CD4-positive, alpha-beta T cell treated with Interleukin-6 for 4 hours (primary cell): ENCODE measurements at regions not wholly inside any gene's neighbourhood (a gene's known extent, or its start where the extent isn't known, plus 50 kb on each side); places are given as distances from the start of the nearest gene placed in this dataset.
"Not testable (repeated sequence)": the region's sequence is repeated elsewhere in the genome, so short reads cannot be mapped to it uniquely, and the experiment has no call there.

Source experiments
- DNase-seq: peaks from one replicate; pipeline ENCODE4 v3.0.0-alpha.2; 2020; ENCODE audit warnings: mixed read lengths

DNA sequence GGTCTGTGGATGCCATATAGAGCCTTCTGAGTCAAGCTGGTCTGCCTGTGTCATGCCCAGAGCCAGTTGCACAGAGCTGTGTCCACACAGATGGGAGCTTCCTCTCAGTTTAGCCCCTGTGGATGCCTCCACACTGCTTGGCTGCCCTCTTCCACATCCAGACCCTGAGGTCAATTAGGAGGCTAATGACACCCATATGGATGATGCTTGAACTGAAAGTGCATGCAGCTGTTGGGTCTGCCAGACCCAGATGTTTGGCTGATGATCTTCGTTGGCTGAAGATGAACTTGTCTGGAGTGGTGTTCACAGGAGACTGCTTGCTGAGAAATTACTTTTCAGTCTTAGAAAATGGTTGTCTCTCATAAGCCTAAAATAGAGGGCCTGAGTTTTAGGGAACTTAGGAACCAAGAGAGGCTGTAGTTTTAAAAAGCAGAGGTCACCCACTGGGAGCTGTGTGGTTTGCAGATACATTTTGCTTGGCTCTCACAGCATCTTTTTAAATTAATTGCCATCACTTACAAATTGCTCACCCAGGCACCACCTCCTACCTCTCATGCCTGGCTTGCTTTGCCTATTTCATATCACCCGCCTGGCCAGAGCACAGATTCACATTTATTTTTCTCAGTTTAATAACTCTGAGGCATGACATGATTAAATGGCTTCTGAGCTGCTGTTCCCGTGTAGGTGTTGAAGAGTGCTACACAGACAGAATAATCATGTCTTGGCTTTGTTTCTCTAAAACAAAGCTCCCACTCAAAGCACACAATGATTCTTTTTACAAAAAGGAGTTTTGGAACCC lies 176.1 kb downstream of the MINAR1 start:
- DNase-seq = no peak

DNA sequence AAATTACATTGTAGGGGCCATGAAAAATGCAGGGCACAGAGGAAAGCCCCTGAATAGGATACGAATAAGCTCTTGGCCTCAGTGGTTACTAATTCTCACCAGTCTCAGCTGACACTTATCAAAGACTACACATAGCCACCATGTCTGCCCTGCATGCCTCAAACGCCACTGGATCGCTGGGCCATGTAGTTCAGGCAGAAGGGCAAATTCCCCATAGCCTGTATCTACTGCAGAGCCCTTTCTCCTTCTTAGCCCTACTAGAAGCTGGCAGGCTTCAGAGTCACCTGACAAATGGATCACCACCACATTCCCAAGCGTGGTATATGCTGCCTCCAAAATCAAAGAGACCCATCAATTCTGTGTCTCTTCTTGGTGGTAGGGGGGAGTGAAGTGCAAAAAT lies 177.4 kb downstream of the MINAR1 start:
- no peak for DNase-seq

DNA sequence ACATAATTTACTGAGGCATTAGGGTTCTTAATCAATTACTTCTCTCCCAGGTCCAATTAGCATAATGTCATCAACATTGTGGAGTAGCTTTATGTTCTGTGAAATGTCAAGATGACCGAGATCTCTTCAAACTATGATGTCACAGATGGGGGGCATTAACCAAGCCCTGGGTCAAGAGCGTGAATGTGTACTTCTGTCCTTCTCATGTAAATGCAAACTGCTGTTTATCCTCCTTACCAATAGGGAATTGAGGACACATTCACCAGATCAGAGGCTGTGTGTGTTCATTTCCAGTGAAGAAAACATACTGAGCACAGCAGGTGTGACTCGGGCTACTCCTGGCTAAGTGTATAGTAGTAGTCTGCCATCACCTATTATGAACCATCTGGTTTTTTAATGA lies 177.9 kb downstream of the MINAR1 start:
- no peak for DNase-seq

DNA sequence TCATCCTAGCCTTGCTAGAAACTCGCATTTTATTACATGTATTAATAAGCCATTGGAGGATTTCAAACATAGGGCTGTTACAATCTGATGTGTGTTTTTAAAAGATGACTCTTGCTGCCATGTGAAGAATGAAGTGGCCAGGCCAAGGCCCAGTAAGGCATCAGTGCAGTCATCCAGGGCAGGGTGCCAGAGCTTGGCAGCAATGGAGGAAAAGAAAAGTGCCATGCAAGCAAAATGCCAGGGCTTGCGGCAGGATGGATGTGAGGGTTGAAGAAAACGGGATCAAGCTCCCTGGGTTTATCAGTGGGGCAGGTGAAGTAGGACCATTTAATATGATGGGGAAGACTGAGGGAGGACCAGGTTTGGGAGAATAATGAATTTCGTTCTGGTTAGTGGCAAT lies 183.6 kb downstream of the MINAR1 start:
- DNase-seq = no peak

DNA sequence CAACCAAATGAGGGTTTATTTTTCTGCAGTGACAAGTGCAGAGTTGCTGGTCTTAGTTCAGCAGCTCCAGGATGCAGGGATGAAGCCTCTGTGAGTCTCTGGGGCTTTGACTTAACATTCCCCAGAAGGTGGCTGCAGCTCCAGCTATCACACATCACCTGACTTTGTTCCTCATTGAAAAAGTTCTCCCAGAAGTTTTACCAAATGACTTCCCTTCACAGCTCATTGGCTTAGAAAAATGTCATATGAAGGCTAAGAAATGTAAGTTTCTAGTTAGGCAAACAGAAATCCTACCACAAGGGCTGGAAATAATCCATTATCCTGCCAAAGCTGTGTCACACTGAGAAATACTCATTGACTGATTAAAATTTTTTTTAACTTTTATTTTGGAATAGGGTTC lies 184.9 kb downstream of the MINAR1 start:
- no peak for DNase-seq

DNA sequence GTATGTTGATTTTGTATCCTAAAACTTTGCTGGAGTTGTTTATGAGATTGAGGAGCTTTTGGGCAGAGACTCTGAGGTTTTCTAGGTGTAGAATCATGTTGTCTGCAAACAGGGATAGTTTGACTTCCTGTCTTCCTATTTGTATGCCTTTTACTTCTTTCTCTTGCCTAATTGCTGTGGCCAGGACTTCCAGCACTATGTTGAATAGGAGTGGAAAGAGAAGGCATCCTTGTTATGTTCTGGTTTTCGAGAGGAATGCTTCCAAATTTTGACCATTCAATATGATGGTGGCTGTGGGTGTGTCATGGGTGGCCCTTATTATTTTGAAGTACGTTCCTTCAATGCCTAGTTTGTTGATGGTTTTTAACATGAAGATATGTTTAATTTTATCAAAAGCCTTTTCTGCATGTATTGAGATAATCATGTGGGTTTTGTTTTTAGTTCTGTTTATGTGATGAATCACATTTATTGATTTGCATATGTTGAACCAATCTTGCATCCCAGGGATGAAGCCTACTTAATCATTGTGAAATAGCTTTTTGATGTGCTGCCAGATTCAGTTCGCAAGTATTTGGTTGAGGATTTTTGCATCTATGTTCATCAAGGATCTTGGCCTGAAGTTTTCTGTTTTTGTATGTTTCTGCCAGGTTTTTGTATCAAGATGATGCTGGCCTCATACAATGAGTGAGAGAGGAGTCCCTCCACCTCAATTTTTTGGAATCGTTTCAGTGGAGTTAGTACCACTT lies 188.1 kb downstream of the MINAR1 start:
- no peak for DNase-seq

DNA sequence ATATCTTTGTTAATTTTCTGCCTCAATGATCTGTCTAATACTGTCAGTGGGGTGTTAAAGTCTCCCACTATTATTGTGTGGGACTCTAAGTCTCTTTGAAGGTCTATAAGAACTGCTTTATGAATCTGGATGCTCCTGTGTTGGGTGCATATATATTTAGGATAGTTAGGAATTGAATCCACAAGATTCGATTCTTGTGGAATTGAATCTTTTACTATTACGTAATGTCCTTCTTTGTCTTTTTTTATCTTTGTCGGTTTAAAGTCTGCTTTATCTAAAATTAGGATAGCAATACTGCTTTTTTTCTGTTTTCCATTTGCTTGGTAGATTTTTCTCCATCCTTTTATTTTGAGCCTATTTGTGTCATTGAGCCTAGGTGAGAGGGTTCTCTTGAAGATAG lies 189.7 kb downstream of the MINAR1 start:
- not testable (repeated sequence) for DNase-seq

DNA sequence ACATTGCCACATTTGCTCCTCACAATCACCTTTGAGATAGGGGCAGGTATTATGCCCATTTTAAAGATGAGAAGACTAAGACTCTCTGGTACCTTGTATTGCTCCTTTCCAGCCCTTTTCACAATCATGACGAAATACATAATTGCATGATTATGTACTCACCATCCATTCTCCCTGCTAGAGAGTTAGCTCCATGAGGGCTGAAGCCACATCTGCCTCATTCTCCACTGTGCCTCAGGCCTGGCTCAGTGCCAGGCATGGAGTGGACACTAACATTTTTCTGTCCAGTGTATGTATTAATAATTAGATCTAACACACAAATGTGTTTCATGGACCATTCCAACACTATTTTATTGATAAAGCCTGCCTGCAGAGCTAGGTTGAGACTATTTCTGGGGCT lies 191.4 kb downstream of the MINAR1 start:
- DNase-seq = no peak

DNA sequence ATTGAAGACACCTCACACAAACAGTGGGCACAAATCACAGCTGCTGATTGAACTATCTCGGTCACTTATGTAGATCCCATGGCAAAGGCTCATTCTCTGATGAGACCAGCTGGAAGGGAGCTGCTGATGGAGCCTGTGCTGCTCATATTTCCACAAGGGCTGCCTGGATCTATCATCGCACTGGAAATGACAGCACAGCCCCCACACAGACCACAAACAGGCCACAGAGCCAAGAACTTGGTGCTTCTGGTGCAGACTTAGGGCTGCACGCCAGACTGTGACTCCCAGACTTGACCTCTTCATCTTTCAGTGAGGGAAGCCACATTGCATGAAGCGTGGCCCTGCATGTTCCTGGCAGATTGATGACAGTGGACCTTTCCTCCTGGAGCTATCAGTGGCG lies 197.6 kb downstream of the MINAR1 start:
- DNase-seq = no peak

DNA sequence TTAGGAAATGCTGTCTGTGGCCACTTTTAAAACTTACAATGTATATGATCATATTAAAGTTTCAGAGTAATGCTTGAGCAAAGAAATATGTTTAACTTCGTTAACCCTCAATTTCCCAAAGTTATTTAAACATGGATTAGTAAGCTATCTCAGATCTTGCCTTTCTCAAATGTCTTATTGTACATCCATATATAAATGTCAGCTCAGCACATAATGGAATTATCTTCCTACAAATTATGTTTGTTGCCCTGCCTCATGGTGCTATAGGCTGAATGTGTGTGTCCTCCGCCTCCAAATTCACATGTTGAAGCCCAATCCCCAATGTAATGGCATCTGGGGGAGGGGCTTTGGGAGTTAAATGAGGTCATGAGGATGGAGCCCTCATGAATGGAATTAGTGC lies 200.3 kb downstream of the MINAR1 start:
- DNase-seq = no peak

DNA sequence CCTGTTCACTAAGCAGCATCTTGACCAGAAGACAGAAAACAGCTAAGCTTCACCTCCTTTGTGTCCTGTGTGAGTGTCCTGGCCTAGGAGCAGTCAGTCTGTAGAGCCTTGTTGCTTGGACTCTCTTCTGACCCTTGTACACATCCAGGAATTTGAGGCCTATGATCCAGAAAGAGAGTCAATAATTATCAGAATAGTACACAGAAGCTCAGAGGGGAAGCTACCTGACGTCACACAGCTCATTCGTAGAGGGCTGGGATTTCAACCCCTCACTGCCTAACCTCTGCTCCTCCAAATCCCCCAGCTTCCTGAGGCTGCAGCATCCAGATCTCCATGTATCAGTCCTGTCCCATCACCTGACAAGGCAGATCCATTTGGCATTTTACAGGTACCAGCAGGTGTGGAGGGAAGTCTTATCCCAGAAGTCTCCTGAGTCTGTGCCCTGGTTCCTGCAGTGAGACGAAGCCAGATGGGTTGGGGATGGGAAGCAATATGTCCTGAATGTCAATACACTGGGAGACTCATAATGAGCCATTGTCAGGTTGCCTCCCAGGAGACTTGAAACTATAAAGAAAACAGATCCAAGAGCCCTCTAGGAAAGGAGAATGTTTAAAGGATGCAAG lies 203.1 kb downstream of the MINAR1 start:
- DNase-seq = no peak

DNA sequence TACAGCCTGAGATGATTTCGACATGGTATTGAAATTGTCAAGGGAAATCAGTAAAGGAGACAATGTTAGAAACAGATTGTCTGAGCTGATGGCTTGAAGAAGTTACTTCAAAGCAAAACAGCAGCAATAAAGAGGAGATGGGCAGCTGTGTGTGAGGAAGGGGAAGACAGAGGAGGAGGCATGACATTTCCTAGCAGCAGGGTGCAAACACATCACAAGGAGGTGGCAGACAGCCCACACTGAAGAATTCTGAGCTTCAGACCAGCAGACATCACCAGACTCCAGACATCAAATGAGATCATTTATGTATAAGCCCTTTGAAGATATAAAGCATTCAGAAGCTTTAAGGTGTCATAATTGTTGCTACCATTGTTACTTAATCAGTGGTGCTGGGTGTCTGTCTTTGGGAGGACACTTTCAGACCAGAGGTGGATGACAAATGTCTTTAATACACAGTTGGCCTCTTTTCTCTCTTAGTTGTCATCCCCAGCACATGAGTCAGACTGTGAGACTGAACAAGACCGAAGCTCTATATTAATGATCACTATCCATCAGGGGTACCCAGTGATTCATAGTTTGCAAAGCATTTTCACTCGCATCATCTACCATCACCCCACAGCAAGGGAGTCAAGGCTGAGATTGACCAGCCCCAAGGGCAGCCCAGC lies 203.9 kb downstream of the MINAR1 start:
- no peak for DNase-seq

DNA sequence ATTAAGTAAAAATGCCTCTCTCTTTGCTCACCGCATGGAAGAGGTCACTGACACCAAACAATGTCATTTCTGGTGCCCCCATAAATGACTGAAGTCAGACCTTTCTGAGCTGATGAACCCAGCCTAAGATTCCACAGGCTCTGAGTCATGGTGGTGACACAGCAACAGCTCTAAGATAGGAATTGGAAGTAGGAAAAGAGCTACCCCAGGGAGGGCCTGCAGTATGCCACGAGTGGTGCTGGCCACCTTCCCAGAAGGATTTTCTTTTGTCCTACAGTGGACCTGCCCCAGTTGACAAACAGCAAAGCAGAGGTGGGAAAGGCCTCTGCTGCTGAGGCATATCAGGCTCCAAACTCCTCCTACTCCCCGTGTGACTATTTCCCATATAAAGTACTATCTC lies 208.1 kb downstream of the MINAR1 start:
- no peak for DNase-seq

DNA sequence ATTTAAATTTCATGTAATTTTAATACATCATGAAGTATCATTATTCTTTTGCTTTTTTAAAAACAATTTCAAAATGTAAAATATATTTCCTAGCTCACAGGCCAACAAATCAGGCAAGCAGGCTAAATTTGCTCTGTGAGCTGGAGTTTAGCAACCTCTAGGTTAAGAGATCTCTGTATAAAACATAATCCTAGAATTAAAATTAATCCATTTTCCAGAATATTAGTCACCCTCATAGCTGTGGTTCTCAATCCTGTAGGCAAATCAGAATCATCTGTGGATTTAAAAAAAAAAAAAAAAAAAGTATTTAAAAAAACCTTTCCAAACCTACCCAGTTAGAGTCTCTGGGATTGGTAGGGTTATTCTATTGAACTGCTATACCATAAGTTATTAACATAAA lies 209.7 kb downstream of the MINAR1 start:
- no peak for DNase-seq

DNA sequence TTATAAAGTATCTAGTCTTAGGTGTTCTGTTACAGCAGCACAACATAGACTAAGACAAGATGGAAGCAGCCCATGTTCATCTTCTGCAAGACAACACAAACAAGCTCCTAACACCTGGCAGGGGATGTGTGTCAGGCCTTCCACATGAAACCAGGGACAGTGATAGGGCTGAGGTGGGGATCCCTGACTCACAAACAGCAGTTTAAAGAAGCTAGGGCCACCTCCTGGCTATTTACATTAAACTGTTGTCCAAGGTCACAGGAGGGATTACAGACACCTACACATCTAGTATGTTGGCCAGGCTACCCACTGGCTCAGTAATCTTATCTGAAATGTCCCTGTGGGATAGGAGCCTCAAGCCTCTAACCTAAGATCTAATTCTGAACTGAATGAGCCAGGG lies 211.3 kb downstream of the MINAR1 start:
- no peak for DNase-seq

DNA sequence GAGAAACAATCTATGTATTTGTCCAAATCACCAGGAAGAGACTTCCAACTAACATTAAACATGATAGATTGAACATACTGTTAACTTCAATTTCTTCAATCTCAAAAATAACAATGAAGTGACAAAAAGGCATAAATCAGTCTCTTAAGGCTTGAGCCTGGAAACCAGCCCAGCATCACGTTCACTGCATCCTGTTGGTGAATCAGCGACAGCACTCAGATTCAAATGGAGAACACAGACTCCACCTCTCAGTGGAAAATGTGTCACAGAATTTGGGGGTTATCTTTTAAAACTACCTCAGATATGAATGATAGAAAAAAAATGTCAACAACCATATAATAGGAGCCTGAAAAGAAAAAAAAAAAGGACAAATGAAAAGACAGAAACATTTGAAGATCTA lies 212.0 kb downstream of the MINAR1 start:
- no peak for DNase-seq

DNA sequence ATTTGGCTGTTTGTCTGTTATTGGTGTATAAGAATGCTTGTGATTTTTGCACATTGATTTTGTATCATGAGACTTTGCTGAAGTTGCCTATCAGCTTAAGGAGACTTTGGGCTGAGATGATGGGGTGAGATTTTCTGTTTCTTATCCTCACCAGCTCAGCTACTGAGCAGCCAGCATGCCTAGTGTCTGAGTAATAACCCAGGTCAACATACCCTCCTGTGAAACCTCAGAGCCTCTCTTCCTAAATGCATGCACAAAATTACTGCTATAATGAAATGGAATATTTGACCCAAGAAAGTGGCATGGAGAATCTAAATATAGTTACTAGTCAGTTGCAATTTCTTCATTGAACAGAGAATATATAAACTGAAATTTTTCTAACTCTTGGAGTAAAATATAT lies 220.8 kb downstream of the MINAR1 start:
- DNase-seq = not testable (repeated sequence)

DNA sequence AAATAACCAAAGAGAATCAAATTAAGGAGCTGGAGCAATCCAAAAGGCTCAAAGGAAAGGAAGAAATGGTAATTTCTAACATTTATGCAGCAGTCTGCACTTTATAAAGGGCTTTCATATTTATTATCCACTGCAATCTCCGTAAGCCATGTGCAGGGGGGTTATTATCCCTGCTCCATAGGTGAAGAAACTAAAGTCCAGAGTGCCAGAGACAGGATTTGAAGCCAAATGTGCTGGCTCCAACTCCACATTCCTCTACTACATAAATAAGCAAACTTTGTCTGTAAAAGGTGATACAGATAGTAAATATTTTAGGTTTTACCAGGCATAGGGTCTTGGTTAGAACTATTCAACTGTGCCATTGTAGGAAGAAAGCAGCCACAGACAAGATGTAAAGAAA lies 221.4 kb downstream of the MINAR1 start:
- no peak for DNase-seq

DNA sequence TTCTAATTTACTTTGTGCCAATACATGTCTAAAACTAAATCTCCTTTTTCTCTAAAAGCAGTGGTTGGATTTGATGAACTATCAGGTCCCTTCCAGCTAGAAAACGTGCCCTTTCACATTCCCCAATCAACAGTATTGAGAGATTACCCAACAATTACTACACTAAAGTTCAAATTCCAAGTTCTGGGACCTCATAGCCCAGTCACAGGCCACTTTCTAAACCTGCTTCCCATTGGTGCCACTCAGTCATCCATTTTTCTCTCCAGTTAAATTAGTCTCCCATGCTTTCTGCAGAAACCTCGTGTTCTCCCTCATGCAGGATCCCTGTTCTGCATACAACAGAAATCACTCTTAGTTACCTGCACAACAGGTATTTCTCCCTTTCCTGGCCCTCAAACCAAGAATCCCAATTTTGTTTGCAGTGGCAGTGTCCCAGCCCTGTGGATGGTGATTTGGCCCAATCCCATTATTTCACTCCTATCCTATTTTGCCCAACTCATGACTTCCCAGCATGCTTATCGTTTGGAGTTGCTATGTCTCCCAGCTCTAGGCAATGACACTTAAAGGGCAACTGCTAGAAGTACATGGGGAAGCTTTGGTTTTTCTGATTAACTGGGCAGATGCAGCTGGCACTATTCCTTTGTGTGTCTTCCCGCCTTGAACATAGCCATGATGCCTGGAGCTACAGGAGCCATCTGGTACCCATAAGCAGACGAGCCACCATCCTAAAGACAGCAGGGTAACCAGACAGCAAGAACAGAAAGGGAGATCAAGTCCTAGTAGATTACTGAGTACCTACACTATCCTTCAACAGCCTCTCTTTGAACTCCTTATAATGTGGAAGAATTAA lies 224.2 kb downstream of the MINAR1 start:
- no peak for DNase-seq

DNA sequence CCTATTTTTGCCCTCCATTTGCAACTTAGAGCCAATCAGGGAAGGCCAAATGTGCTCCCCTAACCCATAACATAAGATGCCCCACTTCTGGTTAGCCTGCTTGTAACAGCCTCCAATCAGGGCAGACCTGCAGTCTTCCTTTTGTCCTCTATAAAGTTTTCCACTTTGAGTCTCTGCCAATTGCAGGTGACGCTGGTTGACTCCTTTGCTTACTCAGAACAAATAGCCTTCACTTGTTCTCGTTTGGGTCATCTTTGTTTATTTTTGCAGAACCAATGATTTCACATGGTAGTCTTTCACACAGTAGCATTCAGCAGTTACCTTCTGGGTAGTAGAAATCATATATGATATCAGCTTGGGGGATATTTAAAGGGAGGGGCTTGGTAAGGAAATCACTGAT lies 225.6 kb downstream of the MINAR1 start:
- DNase-seq = no peak

DNA sequence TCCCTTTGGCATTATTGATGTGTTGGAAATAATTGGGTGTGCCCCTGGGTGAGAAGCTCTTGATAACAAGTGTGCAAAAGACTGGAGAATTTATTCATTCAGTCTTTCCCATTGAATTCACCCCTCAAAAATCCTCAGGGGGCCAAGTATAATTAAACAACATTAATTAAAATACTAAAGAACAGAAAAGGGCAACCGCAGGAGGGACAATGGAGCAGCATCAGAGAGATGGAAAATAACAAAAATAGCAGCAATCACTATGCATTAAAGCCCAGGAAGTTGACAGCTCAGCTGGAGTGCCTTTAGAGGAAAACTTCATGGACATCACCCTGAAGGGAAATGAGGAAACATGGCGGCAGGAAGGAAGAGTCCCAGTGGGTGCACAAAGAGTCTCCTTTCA lies 227.6 kb downstream of the MINAR1 start:
- DNase-seq = no peak

DNA sequence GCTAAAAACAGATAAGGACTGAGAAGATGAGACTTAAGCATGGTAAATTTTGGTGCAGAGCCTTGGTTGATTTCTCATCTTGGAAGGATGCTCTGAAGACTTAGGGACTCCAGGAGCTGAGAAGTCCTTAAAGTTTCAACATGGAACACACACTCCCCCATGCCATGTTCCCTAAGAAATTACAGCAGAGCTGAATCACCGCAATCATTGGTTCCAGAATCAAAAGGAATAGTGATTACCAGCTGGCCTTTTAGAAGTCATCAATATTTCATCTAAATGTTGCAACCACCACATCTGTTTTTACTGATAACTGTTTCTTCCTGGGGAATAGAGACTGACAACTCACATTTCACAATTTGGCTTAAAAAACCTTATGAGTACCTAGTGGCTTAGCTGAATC lies 229.3 kb downstream of the MINAR1 start:
- no peak for DNase-seq
